Suppressor macrophage treated with lipopolysaccharide for 4 hours (primary cell): ENCODE measurements at regions not wholly inside any gene's neighbourhood (a gene's known extent, or its start where the extent isn't known, plus 50 kb on each side); places are given as distances from the start of the nearest gene placed in this dataset.

Source experiments
- DNase-seq: peaks from one replicate; pipeline ENCODE4 v3.0.0-alpha.2; 2020

GRCh38 chr10:4003348-4003973 is 218.5 kb upstream of the KLF6 start:
- no peak for DNase-seq

DNA sequence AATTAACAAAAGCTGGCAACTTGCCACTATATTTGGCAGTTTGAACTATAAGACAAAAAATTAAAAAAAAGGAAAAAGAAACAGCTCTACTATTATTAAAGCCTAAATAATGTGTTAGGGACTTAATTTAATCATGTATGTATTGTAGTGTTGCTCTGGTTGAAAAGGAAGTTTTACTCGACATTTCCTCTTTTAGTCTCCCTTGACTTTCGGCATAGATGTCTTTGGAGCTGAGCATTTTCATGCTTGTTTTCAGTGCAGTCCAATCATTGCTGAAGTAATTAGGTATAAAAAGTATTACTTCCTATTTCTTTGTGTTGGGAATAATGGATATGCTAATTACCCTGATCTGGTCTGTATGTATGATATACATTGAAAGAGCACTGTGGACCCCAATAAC is 216.8 kb upstream of the KLF6 start:
- DNase-seq: peak; percentile 45

DNA sequence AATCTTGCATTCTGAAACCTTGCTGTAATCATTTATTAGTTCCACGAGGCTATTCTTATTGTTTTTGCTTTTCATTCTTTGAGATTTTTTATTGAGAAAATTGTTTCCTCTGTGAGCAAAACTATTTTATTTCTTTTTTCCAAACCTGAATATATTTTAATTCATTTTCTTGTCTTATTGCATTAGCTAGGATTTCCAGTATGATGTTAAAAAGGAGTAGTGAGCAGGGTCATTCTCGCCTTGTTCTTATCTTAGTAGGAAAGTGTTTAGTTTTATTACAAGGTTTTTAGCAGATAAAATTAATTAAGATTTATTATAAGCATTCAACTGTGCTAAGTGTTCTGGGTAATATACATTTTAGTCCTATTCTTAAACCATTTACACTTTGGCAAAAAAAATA is 214.6 kb upstream of the KLF6 start:
- DNase-seq: no peak

- no peak for DNase-seq
Observed at GRCh38 chr10:3996697-3997096, 211.7 kb upstream of the KLF6 start.

DNA sequence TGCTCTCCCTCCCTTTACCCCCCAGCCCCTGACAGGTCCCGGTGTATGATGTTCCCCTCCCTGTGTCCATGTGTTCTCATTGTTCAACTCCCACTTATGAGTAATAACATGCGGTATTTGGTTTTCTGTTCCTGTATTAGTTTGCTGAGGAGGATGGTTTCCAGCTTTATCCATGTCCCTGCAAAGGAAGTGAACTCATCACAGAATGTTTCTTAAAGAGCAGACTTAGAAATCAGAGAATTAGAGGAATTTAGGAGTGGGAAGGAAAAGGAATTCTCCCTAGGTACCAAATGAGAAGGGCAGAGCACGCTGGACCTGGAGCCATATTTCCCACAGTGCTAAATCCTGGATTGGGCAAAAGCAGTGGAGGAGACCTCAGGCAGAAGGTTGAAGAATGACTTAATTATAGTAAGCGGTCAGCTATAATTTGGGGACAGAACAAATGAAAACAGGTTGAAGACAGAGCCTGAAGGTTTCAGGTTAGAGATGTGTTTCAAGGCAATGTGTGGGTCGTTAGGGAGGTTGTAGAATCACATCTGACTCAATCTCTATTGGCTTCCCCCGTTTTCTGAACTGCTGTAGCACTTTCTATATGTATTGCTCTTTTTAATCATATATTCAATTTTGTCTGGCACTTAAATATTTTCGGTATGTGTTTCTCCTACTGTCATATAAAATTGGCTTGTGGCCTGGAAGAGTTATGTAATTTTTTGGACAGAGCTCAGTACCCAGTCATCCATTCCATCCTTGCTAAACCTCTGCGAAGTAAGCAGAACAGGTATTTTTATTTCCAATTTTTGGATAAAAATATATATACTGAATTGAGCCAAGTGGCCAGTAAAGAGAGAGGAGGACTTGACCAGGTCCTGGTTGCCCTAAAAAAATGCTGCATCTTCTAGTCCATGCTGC is 210.5 kb upstream of the KLF6 start:
- peak; percentile 72 for DNase-seq

GRCh38 chr10:3992382-3993178 is 207.6 kb upstream of the KLF6 start:
- no peak for DNase-seq

DNA sequence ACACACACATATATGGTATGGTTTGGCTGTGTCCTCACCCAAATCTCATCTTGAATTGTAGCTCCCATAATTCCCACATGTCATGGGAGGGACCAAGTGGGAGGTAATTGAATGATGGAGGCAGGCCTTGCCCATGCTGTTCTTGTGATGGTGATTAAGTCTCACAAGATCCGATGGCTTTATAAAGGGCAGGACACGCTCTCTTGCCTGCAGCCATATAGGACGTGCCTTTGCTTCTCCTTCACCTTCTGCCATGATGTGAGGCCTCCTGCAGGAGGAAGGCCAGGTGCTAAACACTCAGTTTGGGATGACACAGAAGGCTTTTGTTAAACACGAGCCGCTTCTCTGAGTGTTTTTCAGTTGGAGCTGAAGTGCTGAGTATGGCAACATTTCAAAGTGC is 205.3 kb upstream of the KLF6 start:
- no peak for DNase-seq

DNA sequence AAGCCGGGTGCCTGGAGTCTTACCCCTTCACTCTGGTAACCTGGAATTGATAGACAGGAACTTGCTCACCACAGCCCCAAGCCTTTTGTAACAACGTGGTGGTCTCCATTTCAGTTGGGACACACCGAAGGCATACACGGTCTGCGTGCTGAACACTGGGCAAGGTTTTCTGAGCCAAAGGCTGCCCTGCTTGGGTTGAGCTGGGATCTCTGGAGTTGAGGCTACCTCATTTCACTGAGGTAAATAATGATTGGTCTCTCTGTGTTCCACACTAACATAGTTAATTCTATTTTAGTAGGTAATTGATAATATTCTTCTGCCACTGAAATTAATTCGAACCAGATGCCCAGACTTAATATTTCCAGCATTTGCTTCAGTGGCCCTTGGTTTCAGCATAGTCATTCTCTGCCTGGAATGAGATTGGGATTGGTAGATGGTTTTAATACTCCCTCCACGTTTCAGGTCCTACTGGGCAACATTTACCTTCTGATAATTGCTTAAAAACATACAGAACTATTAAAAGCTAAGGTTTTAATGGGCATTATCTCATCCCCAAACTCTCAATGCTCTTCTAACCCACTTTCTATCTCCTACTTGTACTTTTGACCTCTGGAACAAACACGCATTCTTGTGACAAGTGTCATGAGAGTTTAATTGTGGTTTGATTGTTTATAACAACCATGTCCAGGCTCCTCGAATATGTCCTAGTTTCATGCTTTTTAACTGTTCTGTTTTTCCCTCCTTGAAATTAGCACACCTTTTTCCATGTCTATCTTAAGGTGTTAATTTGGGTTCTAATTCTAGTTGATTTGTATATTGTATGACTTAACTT is 202.3 kb upstream of the KLF6 start:
- no peak for DNase-seq

- DNase-seq: no peak
Observed at GRCh38 chr10:3986493-3987142, 201.6 kb upstream of the KLF6 start.

GRCh38 chr10:3982746-3983442 is 197.9 kb upstream of the KLF6 start:
- DNase-seq: no peak

DNA sequence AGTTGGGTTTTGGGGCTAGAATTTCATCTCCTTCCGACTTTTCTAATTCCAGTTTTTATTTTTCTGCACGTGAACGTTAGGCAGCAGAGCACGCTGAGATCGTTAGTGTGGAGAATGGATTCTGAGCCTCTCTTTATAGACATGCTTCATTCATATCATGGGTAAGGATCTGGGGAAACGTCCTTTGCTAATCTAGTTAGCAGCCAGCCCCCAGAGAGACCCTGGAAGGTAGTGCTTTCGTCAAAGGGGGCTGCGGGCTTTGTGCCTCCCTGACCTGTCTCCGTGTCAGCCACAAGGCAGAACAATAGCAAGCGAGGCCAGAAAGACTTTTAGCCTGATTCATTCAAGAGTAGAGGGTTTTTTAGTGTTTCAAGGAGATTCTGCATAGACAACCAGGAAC is 196.3 kb upstream of the KLF6 start:
- no peak for DNase-seq

- DNase-seq: peak; percentile 68
Observed at GRCh38 chr10:3980660-3981059, 195.7 kb upstream of the KLF6 start.

GRCh38 chr10:3980144-3980543 is 195.1 kb upstream of the KLF6 start:
- no peak for DNase-seq

DNA sequence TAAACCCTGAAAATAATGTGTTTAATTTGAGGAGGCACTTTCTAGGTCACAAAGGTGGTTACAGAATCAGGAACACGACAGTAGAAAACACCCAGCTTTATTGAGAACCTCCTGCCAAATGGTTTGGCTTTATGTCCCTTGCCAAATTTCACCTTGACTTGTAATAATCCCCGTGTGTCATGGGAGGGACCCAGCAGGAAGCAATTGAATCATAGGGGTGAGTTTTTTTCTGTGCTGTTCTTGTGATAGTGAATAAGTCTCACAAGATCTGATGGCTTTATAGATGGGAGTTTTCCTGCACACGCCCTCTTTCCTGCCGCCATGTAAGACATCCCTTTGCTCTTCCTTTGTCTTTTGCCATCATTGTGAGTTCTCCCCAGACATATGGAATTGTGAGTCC is 193.8 kb upstream of the KLF6 start:
- DNase-seq: peak; percentile 43

- no peak for DNase-seq
Observed at GRCh38 chr10:3978174-3978573, 193.2 kb upstream of the KLF6 start.

GRCh38 chr10:3977761-3978160 is 192.8 kb upstream of the KLF6 start:
- DNase-seq: no peak

GRCh38 chr10:3976718-3977117 is 191.7 kb upstream of the KLF6 start:
- DNase-seq: peak; percentile 16

GRCh38 chr10:3976171-3976570 is 191.2 kb upstream of the KLF6 start:
- no peak for DNase-seq

- DNase-seq: no peak
Observed at GRCh38 chr10:3975016-3975415, 190.0 kb upstream of the KLF6 start.

DNA sequence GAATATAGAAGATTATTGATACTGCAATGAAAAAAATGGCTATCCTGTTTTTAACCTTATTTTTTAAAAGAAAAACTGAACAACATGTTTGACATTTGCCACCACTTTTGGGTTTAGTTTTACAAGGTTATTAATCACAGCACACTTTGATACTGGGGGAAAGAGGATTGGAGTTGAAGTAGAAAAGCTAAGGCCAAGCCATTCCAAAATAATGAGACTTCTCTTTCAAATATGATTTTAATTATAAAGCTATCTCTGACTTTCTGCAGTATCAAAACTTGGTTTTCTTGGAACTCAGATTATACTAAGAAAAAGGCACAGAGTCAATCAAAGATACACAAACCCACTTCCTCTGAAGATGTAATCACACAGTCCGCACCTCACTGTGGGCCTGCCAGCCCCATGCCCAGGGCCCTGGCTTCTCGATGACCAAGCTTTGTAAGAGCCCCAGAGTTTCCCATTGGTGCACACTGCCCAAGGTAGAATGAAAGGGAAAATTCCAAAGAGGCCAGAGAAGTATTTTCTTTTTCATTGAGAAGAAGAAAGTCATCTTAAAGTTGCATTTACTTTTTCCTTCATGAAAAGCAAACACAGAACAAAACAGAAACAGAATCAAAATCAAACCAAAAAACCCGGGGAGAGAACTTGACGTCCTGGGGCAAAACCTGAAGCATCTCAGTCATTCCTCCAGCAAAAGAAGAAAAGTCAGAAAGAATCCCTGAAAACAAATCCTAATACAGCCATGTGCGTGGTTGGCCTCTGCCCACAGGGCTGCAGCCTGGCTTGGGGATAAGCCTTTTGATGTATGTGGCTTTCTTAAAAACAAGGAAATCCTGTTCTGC is 187.7 kb upstream of the KLF6 start:
- DNase-seq: peak; percentile 64

- DNase-seq: no peak
Observed at GRCh38 chr10:3971713-3972112, 186.7 kb upstream of the KLF6 start.
